Esophagus muscularis mucosa (tissue), 3 donors: ENCODE measurements at regions not wholly inside any gene's neighbourhood (a gene's known extent, or its start where the extent isn't known, plus 50 kb on each side); places are given as distances from the start of the nearest gene placed in this dataset.

Experiments
- POLR2A ChIP-seq: fragments of 450-650 bp; IDR thresholded peaks from one replicate; pipeline ENCODE4 v1.6.1; 2017; ENCODE audit warnings: antibody characterized with exemption, moderate library complexity, mild to moderate bottlenecking, low read depth
- POLR2AphosphoS5 ChIP-seq, 2 donors: sonication (generic); formaldehyde crosslinking; IDR thresholded peaks; one replicate each; pipeline ENCODE4 v1.6.1; 2017; ENCODE audit warnings: antibody characterized with exemption in 2 of 2
- TF ChIP-seq, protein P1 (sequence below), 3 experiments: fragments of 200-600 bp in 2 of 3; fragments of 450-650 bp in 1 of 3; sonication (generic) in 2 of 3; IDR thresholded peaks; one replicate each; pipeline ENCODE4 v1.5.1; 2017 to 2019; ENCODE audit warnings: antibody characterized with exemption in 3 of 3, mild to moderate bottlenecking in 2 of 3, moderate library complexity in 1 of 3

- TF ChIP-seq POLR2AphosphoS5 (IDR thresholded peaks at IDR 0.05) = no peak
- TF ChIP-seq, protein P1, sequence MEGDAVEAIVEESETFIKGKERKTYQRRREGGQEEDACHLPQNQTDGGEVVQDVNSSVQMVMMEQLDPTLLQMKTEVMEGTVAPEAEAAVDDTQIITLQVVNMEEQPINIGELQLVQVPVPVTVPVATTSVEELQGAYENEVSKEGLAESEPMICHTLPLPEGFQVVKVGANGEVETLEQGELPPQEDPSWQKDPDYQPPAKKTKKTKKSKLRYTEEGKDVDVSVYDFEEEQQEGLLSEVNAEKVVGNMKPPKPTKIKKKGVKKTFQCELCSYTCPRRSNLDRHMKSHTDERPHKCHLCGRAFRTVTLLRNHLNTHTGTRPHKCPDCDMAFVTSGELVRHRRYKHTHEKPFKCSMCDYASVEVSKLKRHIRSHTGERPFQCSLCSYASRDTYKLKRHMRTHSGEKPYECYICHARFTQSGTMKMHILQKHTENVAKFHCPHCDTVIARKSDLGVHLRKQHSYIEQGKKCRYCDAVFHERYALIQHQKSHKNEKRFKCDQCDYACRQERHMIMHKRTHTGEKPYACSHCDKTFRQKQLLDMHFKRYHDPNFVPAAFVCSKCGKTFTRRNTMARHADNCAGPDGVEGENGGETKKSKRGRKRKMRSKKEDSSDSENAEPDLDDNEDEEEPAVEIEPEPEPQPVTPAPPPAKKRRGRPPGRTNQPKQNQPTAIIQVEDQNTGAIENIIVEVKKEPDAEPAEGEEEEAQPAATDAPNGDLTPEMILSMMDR (IDR thresholded peaks at IDR 0.05) = no peak
- TF ChIP-seq POLR2A = no peak
Observed at GRCh38 chr3:110101361-110101760, 764.0 kb upstream of the DPPA4 start.
